ENCODE measurements at regions not wholly inside any gene's neighbourhood (a gene's known extent, or its start where the extent isn't known, plus 50 kb on each side); places are given as distances from the start of the nearest gene placed in this dataset.
"Not testable (repeated sequence)": the region's sequence is repeated elsewhere in the genome, so short reads cannot be mapped to it uniquely, and the experiment has no call there.

GRCh38 chr10:46210427-46210826 lies 76.4 kb upstream of the ANTXRL start:
- not testable (repeated sequence) for H3K9me3 ChIP-seq (ENCODE audit: insufficient read depth, low read depth, low read length); H3K4me1 ChIP-seq (ENCODE audit: insufficient read depth, low read length)

GRCh38 chr10:46215426-46215825 lies 71.4 kb upstream of the ANTXRL start:
- Histone ChIP-seq H3K27ac (ENCODE audit: low read length) (no peak overlapping the region), H3K27me3 (ENCODE audit: insufficient read depth, low read length) (no peaks in the 10 kb centered on the region; the same call in 1 of the 2 replicates), H3K36me3 (ENCODE audit: insufficient read depth, low read depth, low read length) (no peaks in the 10 kb centered on the region), H3K9me3 (ENCODE audit: insufficient read depth, low read depth, low read length) (no peaks in the 10 kb centered on the region), H3K4me1 (ENCODE audit: insufficient read depth, low read length) (no peaks in the 10 kb centered on the region), H3K4me3 (ENCODE audit: low read length) (no peak overlapping the region), H3K9ac (ENCODE audit: low read depth, low read length) (no peak overlapping the region)

More at GRCh38 chr10:46210427-46210826, 76.4 kb upstream of the ANTXRL start:
- H3K27me3 ChIP-seq (ENCODE audit: insufficient read depth, low read length); H3K27ac ChIP-seq (ENCODE audit: low read length); H3K4me3 ChIP-seq (ENCODE audit: low read length); H3K36me3 ChIP-seq (ENCODE audit: insufficient read depth, low read depth, low read length); H3K9ac ChIP-seq (ENCODE audit: low read depth, low read length): not testable (repeated sequence)

GRCh38 chr10:46216003-46216634 lies 70.7 kb upstream of the ANTXRL start:
- H3K27ac ChIP-seq (ENCODE audit: low read length): no peak overlapping the region

GRCh38 chr10:46216836-46217751 lies 69.7 kb upstream of the ANTXRL start:
- Histone ChIP-seq H3K9me3 (ENCODE audit: insufficient read depth, low read depth, low read length) (no peaks in the 10 kb centered on the region), H3K36me3 (ENCODE audit: insufficient read depth, low read depth, low read length) (no peaks in the 10 kb centered on the region), H3K27me3 (ENCODE audit: insufficient read depth, low read length) (no peaks in the 10 kb centered on the region; the same call in 1 of the 2 replicates), H3K4me1 (ENCODE audit: insufficient read depth, low read length) (no peaks in the 10 kb centered on the region), H3K9ac (ENCODE audit: low read depth, low read length) (no peak overlapping the region), H3K4me3 (ENCODE audit: low read length) (no peak overlapping the region), H3K27ac (ENCODE audit: low read length) (no peak overlapping the region)

More at GRCh38 chr10:46216003-46216634, 70.7 kb upstream of the ANTXRL start:
- no peaks in the 10 kb centered on the region for H3K9me3 ChIP-seq (ENCODE audit: insufficient read depth, low read depth, low read length)
- no peak overlapping the region for H3K9ac ChIP-seq (ENCODE audit: low read depth, low read length)
- H3K4me3 ChIP-seq (ENCODE audit: low read length): no peak overlapping the region
- H3K4me1 ChIP-seq (ENCODE audit: insufficient read depth, low read length): no peaks in the 10 kb centered on the region
- H3K36me3 ChIP-seq (ENCODE audit: insufficient read depth, low read depth, low read length): no peaks in the 10 kb centered on the region
- no peaks in the 10 kb centered on the region; the same call in 1 of the 2 replicates for H3K27me3 ChIP-seq (ENCODE audit: insufficient read depth, low read length)

- Histone ChIP-seq H3K4me3 (ENCODE audit: low read length) (no peak overlapping the region), H3K4me1 (ENCODE audit: insufficient read depth, low read length) (no peaks in the 10 kb centered on the region)
These were observed 68.9 kb upstream of the ANTXRL start for GRCh38 chr10:46217752-46218453.

GRCh38 chr10:46218921-46219320 lies 67.9 kb upstream of the ANTXRL start:
- H3K9ac ChIP-seq (ENCODE audit: low read depth, low read length): no peak overlapping the region
- no peaks in the 10 kb centered on the region for H3K36me3 ChIP-seq (ENCODE audit: insufficient read depth, low read depth, low read length)
- no peaks in the 10 kb centered on the region for H3K9me3 ChIP-seq (ENCODE audit: insufficient read depth, low read depth, low read length)
- H3K4me1 ChIP-seq (ENCODE audit: insufficient read depth, low read length): no peaks in the 10 kb centered on the region
- no peaks in the 10 kb centered on the region; the same call in 1 of the 2 replicates for H3K27me3 ChIP-seq (ENCODE audit: insufficient read depth, low read length)
- H3K27ac ChIP-seq (ENCODE audit: low read length): no peak overlapping the region
- H3K4me3 ChIP-seq (ENCODE audit: low read length): no peak overlapping the region

More at GRCh38 chr10:46217752-46218453, 68.9 kb upstream of the ANTXRL start:
- Histone ChIP-seq H3K36me3 (ENCODE audit: insufficient read depth, low read depth, low read length) (no peaks in the 10 kb centered on the region), H3K9ac (ENCODE audit: low read depth, low read length) (no peak overlapping the region), H3K27ac (ENCODE audit: low read length) (no peak overlapping the region), H3K27me3 (ENCODE audit: insufficient read depth, low read length) (no peaks in the 10 kb centered on the region; the same call in 1 of the 2 replicates), H3K9me3 (ENCODE audit: insufficient read depth, low read depth, low read length) (no peaks in the 10 kb centered on the region)

GRCh38 chr10:46219431-46219990 lies 67.3 kb upstream of the ANTXRL start:
- H3K36me3 ChIP-seq (ENCODE audit: insufficient read depth, low read depth, low read length); H3K27me3 ChIP-seq (ENCODE audit: insufficient read depth, low read length); H3K9ac ChIP-seq (ENCODE audit: low read depth, low read length); H3K4me3 ChIP-seq (ENCODE audit: low read length); H3K27ac ChIP-seq (ENCODE audit: low read length); H3K4me1 ChIP-seq (ENCODE audit: insufficient read depth, low read length); H3K9me3 ChIP-seq (ENCODE audit: insufficient read depth, low read depth, low read length): not testable (repeated sequence)

- no peaks in the 10 kb centered on the region for H3K9me3 ChIP-seq (ENCODE audit: insufficient read depth, low read depth, low read length)
- no peak overlapping the region for H3K4me3 ChIP-seq (ENCODE audit: low read length)
- H3K27me3 ChIP-seq (ENCODE audit: insufficient read depth, low read length): no peaks in the 10 kb centered on the region; the same call in 1 of the 2 replicates
- no peak overlapping the region for H3K9ac ChIP-seq (ENCODE audit: low read depth, low read length)
- no peaks in the 10 kb centered on the region for H3K36me3 ChIP-seq (ENCODE audit: insufficient read depth, low read depth, low read length)
- H3K27ac ChIP-seq (ENCODE audit: low read length): no peak overlapping the region
- H3K4me1 ChIP-seq (ENCODE audit: insufficient read depth, low read length): no peaks in the 10 kb centered on the region
These were observed 66.6 kb upstream of the ANTXRL start for GRCh38 chr10:46220187-46220586.

GRCh38 chr10:46220872-46221538 lies 65.8 kb upstream of the ANTXRL start:
- no peaks in the 10 kb centered on the region for H3K36me3 ChIP-seq (ENCODE audit: insufficient read depth, low read depth, low read length)
- H3K9me3 ChIP-seq (ENCODE audit: insufficient read depth, low read depth, low read length): no peaks in the 10 kb centered on the region
- no peaks in the 10 kb centered on the region; the same call in 1 of the 2 replicates for H3K27me3 ChIP-seq (ENCODE audit: insufficient read depth, low read length)
- no peak overlapping the region for H3K4me3 ChIP-seq (ENCODE audit: low read length)
- no peaks in the 10 kb centered on the region for H3K4me1 ChIP-seq (ENCODE audit: insufficient read depth, low read length)
- no peak overlapping the region for H3K27ac ChIP-seq (ENCODE audit: low read length)
- H3K9ac ChIP-seq (ENCODE audit: low read depth, low read length): no peak overlapping the region

- H3K4me3 ChIP-seq (ENCODE audit: low read length): no peak overlapping the region
- H3K4me1 ChIP-seq (ENCODE audit: insufficient read depth, low read length): no peaks in the 10 kb centered on the region
- H3K9me3 ChIP-seq (ENCODE audit: insufficient read depth, low read depth, low read length): no peaks in the 10 kb centered on the region
- no peak overlapping the region for H3K9ac ChIP-seq (ENCODE audit: low read depth, low read length)
- H3K36me3 ChIP-seq (ENCODE audit: insufficient read depth, low read depth, low read length): no peaks in the 10 kb centered on the region
- H3K27me3 ChIP-seq (ENCODE audit: insufficient read depth, low read length): no peaks in the 10 kb centered on the region; the same call in 1 of the 2 replicates
- no peak overlapping the region for H3K27ac ChIP-seq (ENCODE audit: low read length)
These were observed 64.3 kb upstream of the ANTXRL start for GRCh38 chr10:46222364-46222935.
